ACHN (cell line): ENCODE measurements at regions not wholly inside any gene's neighbourhood (a gene's known extent, or its start where the extent isn't known, plus 50 kb on each side); places are given as distances from the start of the nearest gene placed in this dataset.

ENCODE experiments used
- DNase-seq: peaks from one replicate; pipeline ENCODE4 v3.0.0-alpha.2; 2015
- in situ Hi-C: cut with HindIII; loops from 2 replicates; pipeline ENCODE4 v1.10.0; 2017; ENCODE audit warnings: low sequenced_read_pairs, low pct_ligation_motif_present, low pct_unique_long_range_greater_than_20kb

DNA sequence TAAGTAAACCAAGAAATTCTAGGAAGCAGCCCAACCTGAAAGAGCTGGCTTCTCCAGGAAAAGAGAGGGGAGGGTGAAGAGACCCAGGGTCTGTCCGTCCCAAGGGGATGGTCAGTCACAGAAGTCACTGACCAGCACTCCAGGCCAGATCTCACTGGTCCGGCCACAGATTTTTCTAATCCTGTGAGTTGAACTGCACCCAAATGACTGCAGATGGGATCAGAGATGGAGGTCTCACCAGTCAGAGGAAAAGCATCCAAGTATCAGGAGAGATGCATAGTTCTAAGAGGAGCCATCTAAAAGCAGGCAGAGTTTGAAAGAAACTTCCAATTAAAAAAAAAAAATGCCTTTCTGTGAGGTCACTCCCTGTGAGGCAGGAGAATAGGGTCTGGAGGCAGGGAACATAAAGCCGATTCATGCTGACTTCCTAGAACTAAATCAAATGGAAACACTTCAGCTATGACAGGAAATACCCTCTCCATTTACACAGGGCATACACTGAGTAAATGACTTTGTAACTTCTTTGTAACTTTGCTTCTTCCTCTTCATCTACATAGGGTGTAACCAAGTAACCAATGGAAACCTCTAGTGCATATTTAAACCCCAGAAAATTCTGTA, 144.5 kb downstream of the CCDC34 start:
- in situ Hi-C loops, result no loop called here
- no peak for DNase-seq

DNA sequence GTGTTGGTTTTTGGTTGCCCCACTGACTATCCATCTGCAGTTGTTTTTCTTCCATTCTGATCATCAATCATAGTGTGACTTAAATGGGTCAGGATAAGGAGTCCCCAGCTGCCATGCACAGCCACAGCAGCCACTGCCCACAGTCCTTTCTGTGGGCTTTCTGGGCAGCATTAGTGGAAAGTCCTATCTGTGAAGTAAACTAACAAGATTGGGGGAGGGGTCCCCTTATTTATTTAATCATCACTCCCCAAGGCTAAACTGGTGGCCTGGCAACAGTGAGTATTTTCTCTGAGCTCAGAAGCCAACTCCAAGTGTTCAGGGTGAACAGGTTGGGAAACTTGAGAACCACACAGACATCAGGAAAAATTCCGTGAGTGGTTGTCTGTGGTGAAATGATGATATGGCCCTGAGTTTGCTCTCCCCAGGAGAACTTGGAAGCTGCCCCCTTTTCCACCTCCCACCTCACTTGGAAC, 145.0 kb downstream of the CCDC34 start:
- no peak for DNase-seq
- in situ Hi-C loops, result no loop called here

DNA sequence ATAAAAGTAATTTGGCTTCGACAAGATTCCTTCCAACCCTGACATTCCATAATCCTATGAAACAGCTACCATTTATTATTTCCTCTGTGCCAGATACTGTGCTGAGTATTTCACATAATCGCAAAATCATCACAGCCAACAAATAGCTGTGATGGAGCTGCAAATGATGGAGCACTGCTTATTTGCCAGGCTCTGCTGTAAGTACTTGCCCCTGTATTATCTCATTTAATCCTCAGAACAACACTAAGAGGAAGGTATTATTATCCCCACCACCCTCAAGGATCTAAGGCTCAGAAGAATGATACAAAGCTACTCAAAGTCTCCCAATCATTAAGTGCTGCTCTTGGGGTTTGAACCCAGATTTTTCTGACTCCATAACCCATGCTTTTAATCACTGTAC, 145.5 kb downstream of the CCDC34 start:
- DNase-seq, result no peak
- in situ Hi-C loops, result no loop called here

DNA sequence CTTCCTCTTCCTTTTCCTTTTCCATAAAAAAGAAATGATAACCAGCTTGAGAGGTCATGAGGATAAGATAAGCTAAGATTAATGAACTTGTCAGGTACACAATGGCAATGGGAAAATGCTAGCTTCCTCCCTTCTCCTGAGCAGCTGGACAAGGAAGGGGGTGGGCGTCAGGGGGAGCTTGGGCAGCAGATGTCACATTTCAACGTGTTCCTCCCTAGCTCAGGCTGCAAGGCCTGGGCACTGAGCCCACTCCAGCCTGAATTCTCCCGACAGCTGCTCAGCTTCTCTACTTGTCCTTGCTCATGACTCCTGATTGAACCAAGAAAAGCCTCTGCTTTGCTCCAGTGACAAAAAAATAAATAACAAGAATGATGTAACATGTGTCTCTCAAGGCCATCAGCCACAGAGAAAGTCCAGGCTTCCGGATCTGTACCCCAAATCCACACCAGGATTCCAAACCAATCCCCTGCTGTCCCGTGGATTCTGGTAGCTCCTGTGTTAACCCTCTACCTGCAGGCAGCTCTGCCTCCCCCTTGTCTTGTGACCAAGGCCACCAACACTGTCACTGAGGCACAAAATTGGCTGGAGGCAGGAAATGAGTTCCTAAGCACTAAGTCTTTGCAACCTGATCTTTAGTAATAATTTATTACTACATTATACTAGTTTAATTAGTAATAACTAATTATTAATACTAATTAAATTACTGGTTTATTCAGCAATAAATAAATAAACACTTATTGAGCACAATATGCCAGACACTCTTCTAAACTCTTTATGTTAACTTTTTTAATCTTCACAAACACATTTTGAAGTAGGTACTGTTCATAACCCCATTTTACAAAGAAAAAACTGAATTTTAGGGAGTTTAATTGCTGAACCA, 146.5 kb downstream of the CCDC34 start:
- DNase-seq, result no peak
- in situ Hi-C loops, result no loop called here

- DNase-seq, result no peak
- in situ Hi-C loops, result no loop called here
Measured at GRCh38 chr11:27215471-27216269, 147.3 kb downstream of the CCDC34 start.

- in situ Hi-C loops, result no loop called here
- no peak for DNase-seq
Measured at GRCh38 chr11:27214713-27215112, 148.3 kb downstream of the CCDC34 start.

DNA sequence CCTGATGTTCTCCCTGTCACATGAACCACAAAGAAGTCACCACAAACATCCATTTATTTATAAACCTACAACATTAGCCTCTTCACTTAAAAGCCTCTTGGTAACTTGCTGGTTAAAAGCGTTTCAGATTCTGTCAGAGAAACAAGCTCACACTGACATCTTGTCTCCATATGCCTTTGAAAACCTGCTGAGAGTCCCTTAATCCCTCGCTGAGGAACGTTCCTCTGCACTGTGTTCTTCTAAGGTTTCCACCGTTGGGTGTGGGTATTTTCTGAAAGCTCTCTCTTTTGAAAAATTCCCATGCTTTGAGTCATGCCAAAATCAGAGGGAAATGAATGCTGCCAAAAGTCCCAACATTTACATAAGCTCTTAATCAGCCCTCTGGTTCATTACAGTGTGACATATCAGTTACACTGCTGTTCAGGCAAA, 149.8 kb downstream of the CCDC34 start:
- DNase-seq, result no peak
- in situ Hi-C loops, result no loop called here

- in situ Hi-C loops, result no loop called here
- DNase-seq, result no peak
Measured at GRCh38 chr11:27212248-27212780, 150.7 kb downstream of the CCDC34 start.

GRCh38 chr11:27211370-27212127, 151.5 kb downstream of the CCDC34 start:
- DNase-seq, result peak; percentile 15
- in situ Hi-C loops, result no loop called here

DNA sequence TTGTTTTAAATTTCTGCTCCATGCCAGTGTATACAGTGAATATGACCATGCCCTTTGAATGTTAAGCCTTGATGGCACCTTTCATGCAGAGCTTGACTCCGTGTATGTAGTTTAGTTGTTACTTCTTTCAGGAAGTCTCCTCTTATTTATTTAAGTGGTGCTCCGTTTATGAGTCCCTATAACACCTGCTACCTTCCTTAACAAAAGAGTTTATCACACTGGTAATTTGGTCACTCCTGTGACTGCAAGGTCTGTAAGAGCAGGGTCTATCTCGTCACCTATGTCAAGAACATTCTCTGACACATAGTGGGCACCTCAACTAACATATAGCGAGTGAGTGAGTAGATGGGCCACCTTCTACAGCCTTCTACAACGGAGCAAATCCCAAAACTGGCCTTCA, 152.5 kb downstream of the CCDC34 start:
- in situ Hi-C loops, result no loop called here

GRCh38 chr11:27209562-27210005, 153.4 kb downstream of the CCDC34 start:
- in situ Hi-C loops, result no loop called here
- peak; percentile 78 for DNase-seq

More for the DNA sequence above, 152.5 kb downstream of the CCDC34 start:
- DNase-seq, result no peak

DNA sequence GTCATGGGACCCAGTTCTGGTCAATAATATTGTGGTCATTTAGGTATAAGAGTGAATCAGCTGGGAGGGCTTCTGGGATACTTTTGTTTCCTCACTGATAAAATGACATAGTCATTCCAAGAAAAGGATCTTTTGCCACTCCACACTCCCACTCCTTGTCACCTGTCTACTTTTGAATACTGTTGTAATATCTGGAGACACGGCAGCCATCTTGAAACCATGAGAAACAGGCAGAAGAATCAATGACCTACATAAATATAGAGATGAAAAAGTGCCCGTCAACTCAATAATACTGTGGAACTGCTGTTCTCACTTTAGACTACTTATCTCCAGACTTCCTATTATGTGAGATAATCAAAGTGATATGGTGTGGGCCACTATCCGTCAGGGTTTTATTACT, 154.2 kb downstream of the CCDC34 start:
- in situ Hi-C loops, result no loop called here
- no peak for DNase-seq

DNA sequence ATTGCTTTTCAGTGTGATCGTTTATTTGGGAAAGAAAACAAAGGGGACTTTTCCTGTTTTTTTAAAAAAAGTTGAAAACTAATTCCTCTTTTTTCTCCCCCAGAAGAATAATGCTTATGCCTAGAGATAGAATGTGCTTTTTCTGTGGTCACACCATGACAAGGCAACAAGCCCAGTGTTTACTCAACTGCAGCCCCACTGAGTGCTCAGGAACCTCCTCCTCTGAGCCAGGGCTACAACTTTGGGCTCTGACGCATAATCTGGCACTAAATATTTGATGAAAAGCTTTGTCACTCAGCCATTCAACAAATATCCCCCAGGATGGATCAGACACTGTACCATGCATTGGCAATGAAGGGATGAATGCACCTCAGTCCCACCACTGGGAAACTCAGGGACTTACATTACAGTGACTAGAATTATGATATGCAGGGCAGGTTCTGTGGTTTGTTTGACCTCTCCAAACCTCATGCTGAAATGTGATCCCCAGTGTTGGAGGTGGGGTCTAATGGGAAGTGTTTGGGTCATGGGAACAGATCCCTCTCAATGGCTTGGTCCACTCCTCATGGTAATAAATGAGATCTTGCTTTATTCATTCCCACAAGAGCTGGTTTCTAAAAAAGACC, 155.9 kb downstream of the CCDC34 start:
- DNase-seq, result no peak
- in situ Hi-C loops, result no loop called here

DNA sequence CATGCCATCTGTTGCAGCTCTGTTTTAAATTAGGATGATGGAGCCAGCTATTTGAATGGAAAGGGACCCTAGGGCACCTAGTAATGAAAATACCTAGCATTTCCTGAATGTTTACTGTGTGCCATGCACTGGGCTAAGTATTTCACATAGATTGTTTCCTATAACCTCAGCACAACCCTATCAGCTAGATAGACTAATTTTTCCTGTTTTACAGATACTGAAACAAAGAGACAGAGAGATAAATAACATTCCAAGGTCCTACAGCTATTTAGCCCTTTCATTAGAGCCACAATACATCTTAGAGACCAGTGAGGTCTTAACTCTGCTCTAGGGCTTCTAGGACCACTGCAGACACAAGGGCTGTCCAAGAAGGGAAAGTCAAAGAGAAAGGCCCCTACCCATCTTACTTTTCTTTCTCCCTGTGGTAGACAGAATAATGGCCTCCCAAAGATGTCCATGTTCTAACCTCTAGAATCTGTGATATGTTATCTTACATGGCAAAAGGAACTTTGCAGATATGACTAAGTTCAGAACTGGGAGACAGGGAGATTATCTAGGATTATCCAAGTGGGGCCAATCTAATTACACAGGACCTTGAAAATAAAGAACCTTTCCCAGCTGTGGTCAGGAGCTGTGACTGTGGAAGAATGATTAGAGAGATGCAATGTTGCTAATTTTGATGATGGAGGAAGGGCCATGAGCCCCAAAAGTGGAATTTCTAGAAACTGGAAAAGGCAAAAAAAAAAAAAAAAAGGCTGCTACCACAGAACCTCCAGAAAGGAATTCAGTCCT, 157.0 kb downstream of the CCDC34 start:
- no peak for DNase-seq
- in situ Hi-C loops, result no loop called here

DNA sequence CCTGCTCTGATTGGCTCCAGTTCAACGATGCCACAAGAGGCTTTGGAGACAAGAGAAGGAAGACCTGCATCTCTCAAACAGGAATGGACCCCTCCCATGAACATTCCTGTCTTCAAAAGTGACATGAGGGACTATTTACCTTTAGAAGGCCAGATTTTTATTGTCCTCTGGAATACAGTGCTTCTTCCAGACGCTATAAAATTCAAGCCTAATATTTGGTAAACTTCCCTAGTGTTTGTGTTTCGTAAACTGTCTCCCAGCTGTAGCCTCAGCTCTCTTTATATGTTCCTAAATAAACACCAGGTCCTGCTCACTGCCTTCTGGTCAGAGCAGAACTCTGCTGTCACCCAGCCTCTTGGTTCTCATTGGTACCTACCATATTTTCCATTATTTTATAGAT, 157.8 kb downstream of the CCDC34 start:
- in situ Hi-C loops, result no loop called here
- no peak for DNase-seq

- in situ Hi-C loops, result no loop called here
Measured at GRCh38 chr11:27204529-27204928, 158.5 kb downstream of the CCDC34 start.

GRCh38 chr11:27203077-27203647, 159.9 kb downstream of the CCDC34 start:
- in situ Hi-C loops, result no loop called here

More at GRCh38 chr11:27204529-27204928, 158.5 kb downstream of the CCDC34 start:
- DNase-seq, result peak; percentile 20

More at GRCh38 chr11:27203077-27203647, 159.9 kb downstream of the CCDC34 start:
- no peak for DNase-seq
